Hepatocyte (in vitro differentiated cells): ENCODE measurements at regions not wholly inside any gene's neighbourhood (a gene's known extent, or its start where the extent isn't known, plus 50 kb on each side); places are given as distances from the start of the nearest gene placed in this dataset.

ENCODE experiments used
- DNase-seq: peaks from one replicate; pipeline ENCODE4 v3.0.0-alpha.2; 2016; ENCODE audit warnings: low spot score
- H2AFZ ChIP-seq: fragments of 200-600 bp; sonication (generic); 2 replicates; pipeline ENCODE4 v1.6.0; 2016; ENCODE audit warnings: antibody characterized with exemption, mild to moderate bottlenecking
- H3K27ac ChIP-seq: fragments of 200-600 bp; sonication (generic); 2 replicates; pipeline ENCODE4 v1.5.1; 2016; ENCODE audit warnings: mild to moderate bottlenecking
- H3K27me3 ChIP-seq: fragments of 200-600 bp; sonication (generic); 2 replicates; pipeline ENCODE4 v1.6.1; 2016
- H3K36me3 ChIP-seq: fragments of 200-600 bp; sonication (generic); replicated peaks from 2 replicates; pipeline ENCODE4 v1.5.1; 2016; ENCODE audit warnings: low read depth; ENCODE audit not compliant: insufficient read depth
- H3K4me1 ChIP-seq: fragments of 200-600 bp; sonication (generic); 2 replicates; pipeline ENCODE4 v1.5.1; 2016; ENCODE audit warnings: mild to moderate bottlenecking, moderate library complexity; ENCODE audit not compliant: insufficient read depth
- H3K4me2 ChIP-seq: fragments of 200-600 bp; sonication (generic); 2 replicates; pipeline ENCODE4 v1.6.0; 2016
- H3K4me3 ChIP-seq: fragments of 200-600 bp; sonication (generic); 2 replicates; pipeline ENCODE4 v1.5.1; 2016; ENCODE audit warnings: mild to moderate bottlenecking
- H3K79me2 ChIP-seq: fragments of 200-600 bp; sonication (generic); 2 replicates; pipeline ENCODE4 v1.6.0; 2017; ENCODE audit warnings: mild to moderate bottlenecking
- H3K9me2 ChIP-seq: fragments of 200-600 bp; sonication (generic); replicated peaks from 2 replicates; pipeline ENCODE4 v1.6.0; 2017; ENCODE audit warnings: mild to moderate bottlenecking; ENCODE audit not compliant: insufficient read depth
- H3K9me3 ChIP-seq: fragments of 200-600 bp; sonication (generic); 2 replicates; pipeline ENCODE4 v1.5.1; 2016; ENCODE audit warnings: low read depth, mild to moderate bottlenecking
- H4K20me1 ChIP-seq: fragments of 200-600 bp; sonication (generic); 2 replicates; pipeline ENCODE4 v1.6.0; 2016; ENCODE audit warnings: mild to moderate bottlenecking; ENCODE audit not compliant: insufficient read depth, poor library complexity, severe bottlenecking
- CTCF ChIP-seq: fragments of 200-600 bp; sonication (generic); IDR thresholded peaks from 2 replicates; pipeline ENCODE4 v1.5.1; 2016; ENCODE audit warnings: antibody characterized with exemption, mild to moderate bottlenecking; ENCODE audit not compliant: poor library complexity
- EZH2 ChIP-seq: fragments of 200-600 bp; sonication (generic); IDR thresholded peaks from 2 replicates; pipeline ENCODE4 v1.6.1; 2016; ENCODE audit warnings: antibody characterized with exemption, mild to moderate bottlenecking, borderline replicate concordance
- EZH2phosphoT487 ChIP-seq: fragments of 200-600 bp; sonication (generic); IDR thresholded peaks from one replicate; pipeline ENCODE4 v1.6.1; 2018; ENCODE audit warnings: antibody characterized with exemption, mild to moderate bottlenecking, low read depth, moderate library complexity; ENCODE audit not compliant: unreplicated experiment, severe bottlenecking
- WGBS: methylation state at CpG from one replicate; pipeline ENCODE4 v1.1.6; 2016; ENCODE audit warnings: low lambda C conversion rate; ENCODE audit errors: missing lambda C conversion rate; 5-methylcytosine and 5-hydroxymethylcytosine counted together

- Histone ChIP-seq H3K4me3 (no peak overlapping the region), H3K79me2 (no peaks in the 10 kb centered on the region), H3K9me2 (no peaks in the 10 kb centered on the region), H3K4me1 (no peaks in the 10 kb centered on the region), H4K20me1 (no peaks in the 10 kb centered on the region), H3K36me3 (no peaks in the 10 kb centered on the region), H3K4me2 (no peak overlapping the region), H3K9me3 (no peaks in the 10 kb centered on the region), H2AFZ (no peak overlapping the region), H3K27ac (no peak overlapping the region), H3K27me3 (no peaks in the 10 kb centered on the region)
- TF ChIP-seq EZH2 (no peak), EZH2phosphoT487 (no peak), CTCF (no peak)
- 87% methylated on average over 4 of the region's 4 CpGs for WGBS
- DNase-seq: no peak
These were observed 261.4 kb upstream of the TFAP2D start for GRCh38 chr6:50451826-50452400.

- no peak for DNase-seq
- no peaks in the 10 kb centered on the region for H3K4me1 ChIP-seq
- H4K20me1 ChIP-seq: no peaks in the 10 kb centered on the region
- H3K4me3 ChIP-seq: no peak overlapping the region
- H3K4me2 ChIP-seq: no peak overlapping the region
- no peaks in the 10 kb centered on the region for H3K9me2 ChIP-seq
- no peaks in the 10 kb centered on the region for H3K36me3 ChIP-seq
- H3K27me3 ChIP-seq: no peaks in the 10 kb centered on the region
- no peaks in the 10 kb centered on the region for H3K79me2 ChIP-seq
- no peak overlapping the region for H2AFZ ChIP-seq
- WGBS: 85% methylated on average over 7 of the region's 7 CpGs
- TF ChIP-seq EZH2phosphoT487 (no peak), EZH2 (no peak)
- H3K9me3 ChIP-seq: no peaks in the 10 kb centered on the region
- no peak overlapping the region for H3K27ac ChIP-seq
These were observed 258.3 kb upstream of the TFAP2D start for GRCh38 chr6:50455029-50455428.

- H2AFZ ChIP-seq: no peak overlapping the region
- no peak overlapping the region for H3K27ac ChIP-seq
- 67% methylated on average over 2 of the region's 2 CpGs for WGBS
- H3K4me1 ChIP-seq: no peaks in the 10 kb centered on the region
- H3K4me2 ChIP-seq: no peak overlapping the region
- TF ChIP-seq EZH2 (no peak), CTCF (no peak), EZH2phosphoT487 (no peak)
- no peaks in the 10 kb centered on the region for H3K79me2 ChIP-seq
- H3K4me3 ChIP-seq: no peak overlapping the region
- H4K20me1 ChIP-seq: no peaks in the 10 kb centered on the region
- no peaks in the 10 kb centered on the region for H3K27me3 ChIP-seq
- no peaks in the 10 kb centered on the region for H3K9me2 ChIP-seq
- no peaks in the 10 kb centered on the region for H3K9me3 ChIP-seq
- DNase-seq: no peak
- H3K36me3 ChIP-seq: no peaks in the 10 kb centered on the region
These were observed 256.0 kb upstream of the TFAP2D start for GRCh38 chr6:50457351-50457750.

GRCh38 chr6:50461696-50462095 is 251.6 kb upstream of the TFAP2D start:
- WGBS: 88% methylated on average over 2 of the region's 2 CpGs
- no peak overlapping the region for H2AFZ ChIP-seq
- H3K9me3 ChIP-seq: no peaks in the 10 kb centered on the region
- no peak overlapping the region for H3K4me3 ChIP-seq
- no peaks in the 10 kb centered on the region for H3K27me3 ChIP-seq
- H4K20me1 ChIP-seq: no peaks in the 10 kb centered on the region
- no peak for DNase-seq
- H3K9me2 ChIP-seq: no peaks in the 10 kb centered on the region
- H3K79me2 ChIP-seq: no peaks in the 10 kb centered on the region
- H3K36me3 ChIP-seq: no peaks in the 10 kb centered on the region
- TF ChIP-seq CTCF (no peak), EZH2 (no peak), EZH2phosphoT487 (no peak)
- no peak overlapping the region for H3K4me2 ChIP-seq
- no peak overlapping the region for H3K27ac ChIP-seq
- H3K4me1 ChIP-seq: no peaks in the 10 kb centered on the region
